H1 (cell line): ENCODE measurements at regions not wholly inside any gene's neighbourhood (a gene's known extent, or its start where the extent isn't known, plus 50 kb on each side); places are given as distances from the start of the nearest gene placed in this dataset.

Experiments
- CTCF ChIA-PET: fragments of 300-600 bp; sonication (Branson Sonifier 250); formaldehyde crosslinking; loops from one replicate; lab custom pipeline; 2021; ENCODE audit not compliant: partially characterized antibody; lab: Charles Lee
- POLR2A ChIA-PET: fragments of 300-600 bp; sonication (Branson Sonifier 250); formaldehyde crosslinking; loops from one replicate; lab custom pipeline; 2021; ENCODE audit warnings: inconsistent platforms; ENCODE audit not compliant: partially characterized antibody; lab: Charles Lee
- DNase-seq, 2 experiments: peaks; one replicate each; pipeline versions ENCODE4 v3.0.0 to v3.0.0-alpha.2; 2010 to 2022; ENCODE audit warnings: low spot score in 2 of 2, low read depth in 1 of 2, mixed read lengths in 1 of 2
- FAIRE-seq: peaks from 2 replicates; lab custom pipeline; 2011; peaks lifted over from hg19 to GRCh38; lab: Jason Lieb, UNC
- H2AFZ ChIP-seq: 2 replicates; pipeline ENCODE4 v1.8.1; 2012; ENCODE audit warnings: low read length, inconsistent platforms
- H2AK5ac ChIP-seq: 2 replicates; pipeline ENCODE4 v1.6.1; 2013; ENCODE audit warnings: low read depth, low read length
- H2BK120ac ChIP-seq: replicated peaks from 2 replicates; pipeline ENCODE3; 2013; ENCODE audit warnings: low read depth, low read length, inconsistent platforms
- H2BK12ac ChIP-seq: 2 replicates; pipeline ENCODE4 v1.6.1; 2013; ENCODE audit warnings: low read depth, low read length
- H2BK15ac ChIP-seq: 2 replicates; pipeline ENCODE4 v1.6.1; 2013; ENCODE audit warnings: low read length
- H2BK20ac ChIP-seq: 2 replicates; pipeline ENCODE4 v1.6.1; 2013; ENCODE audit warnings: low read length
- H2BK5ac ChIP-seq: 2 replicates; pipeline ENCODE4 v1.6.1; 2013; ENCODE audit warnings: low read depth, low read length
- H3K14ac ChIP-seq: 2 replicates; pipeline ENCODE4 v1.6.1; 2013; ENCODE audit warnings: inconsistent platforms; ENCODE audit not compliant: insufficient read length
- H3K18ac ChIP-seq: 2 replicates; pipeline ENCODE4 v1.6.1; 2013; ENCODE audit warnings: low read length; ENCODE audit errors: extremely low read depth
- H3K23ac ChIP-seq: 2 replicates; pipeline ENCODE4 v1.6.1; 2013; ENCODE audit warnings: inconsistent platforms; ENCODE audit not compliant: insufficient read length
- H3K23me2 ChIP-seq: 2 replicates; pipeline ENCODE4 v1.6.1; 2013; ENCODE audit warnings: low read depth, low read length
- H3K27ac ChIP-seq: 2 replicates; pipeline ENCODE4 v1.6.1; 2011; ENCODE audit warnings: low read depth, low read length, inconsistent platforms
- H3K27me3 ChIP-seq, 4 experiments: replicated peaks in 1 of 4; 1 replicate in 1 of 4; 2 replicates in 3 of 4; pipeline versions ENCODE4 v1.6.1 to v1.8.1; 2011 to 2013; ENCODE audit warnings: low read length in 3 of 4, mild to moderate bottlenecking in 3 of 4, inconsistent platforms in 2 of 4, mixed read lengths in 2 of 4, moderate library complexity in 1 of 4; ENCODE audit not compliant: control insufficient read depth in 3 of 4, insufficient read depth in 3 of 4; ENCODE audit errors: extremely low read depth in 1 of 4
- H3K36me3 ChIP-seq, 4 experiments: 2 replicates each; pipeline versions ENCODE4 v1.6.1 to v1.8.1; 2011 to 2013; ENCODE audit warnings: mild to moderate bottlenecking in 4 of 4, low read length in 3 of 4, moderate library complexity in 2 of 4, control low read depth in 1 of 4, inconsistent platforms in 1 of 4; ENCODE audit not compliant: insufficient read depth in 4 of 4, control insufficient read depth in 2 of 4
- H3K4ac ChIP-seq: replicated peaks from 2 replicates; pipeline ENCODE3; 2013; ENCODE audit warnings: low read length, low read depth, mixed read lengths, inconsistent platforms; ENCODE audit not compliant: insufficient read length
- H3K4me1 ChIP-seq, 4 experiments: replicated peaks in 1 of 4; 1 replicate in 1 of 4; 2 replicates in 3 of 4; pipeline versions ENCODE4 v1.6.1 to v1.8.1; 2011 to 2013; ENCODE audit warnings: low read length in 3 of 4, inconsistent platforms in 2 of 4, mixed read lengths in 1 of 4; ENCODE audit not compliant: insufficient read depth in 4 of 4, control insufficient read depth in 3 of 4
- H3K4me2 ChIP-seq, 2 experiments: 2 replicates each; pipeline versions ENCODE4 v1.6.1 to v1.8.1; 2011 to 2013; ENCODE audit warnings: low read depth in 2 of 2, low read length in 2 of 2, control low read depth in 1 of 2, inconsistent platforms in 1 of 2, mild to moderate bottlenecking in 1 of 2; ENCODE audit not compliant: insufficient read depth in 1 of 2
- H3K4me3 ChIP-seq, 4 experiments: fragments of 200-600, 300-600 bp in 1 of 4; sonication (generic), shearing (Covaris generic), sonication (Bioruptor Twin) in 1 of 4; 2 replicates each; pipeline versions ENCODE4 v1.5.1 to v1.8.1; 2011 to 2016; ENCODE audit warnings: low read length in 4 of 4, low read depth in 3 of 4, control low read depth in 2 of 4, inconsistent platforms in 2 of 4, mild to moderate bottlenecking in 2 of 4, mixed read lengths in 1 of 4, moderate library complexity in 1 of 4; ENCODE audit not compliant: insufficient read depth in 2 of 4; ENCODE audit errors: extremely low read depth in 1 of 4
- H3K56ac ChIP-seq: replicated peaks from 2 replicates; pipeline ENCODE3; 2013; ENCODE audit warnings: low read depth, mild to moderate bottlenecking, mixed read lengths, low read length, inconsistent platforms; ENCODE audit not compliant: insufficient read length
- H3K79me1 ChIP-seq: 2 replicates; pipeline ENCODE4 v1.6.1; 2013; ENCODE audit warnings: low read depth, low read length, control low read depth
- H3K79me2 ChIP-seq, 2 experiments: 2 replicates each; pipeline versions ENCODE4 v1.6.1 to v1.8.1; 2012 to 2013; ENCODE audit warnings: low read length in 2 of 2, mild to moderate bottlenecking in 2 of 2, inconsistent platforms in 1 of 2; ENCODE audit not compliant: insufficient read depth in 2 of 2, control insufficient read depth in 1 of 2
- H3K9ac ChIP-seq, 4 experiments: replicated peaks in 1 of 4; 1 replicate in 1 of 4; 2 replicates in 3 of 4; pipeline versions ENCODE4 v1.6.1 to v1.8.1; 2011 to 2013; ENCODE audit warnings: low read depth in 3 of 4, low read length in 3 of 4, control low read depth in 2 of 4, mild to moderate bottlenecking in 2 of 4, moderate library complexity in 2 of 4, inconsistent platforms in 1 of 4; ENCODE audit errors: extremely low read depth in 1 of 4
- H3K9me3 ChIP-seq, 2 experiments: 2 replicates each; pipeline versions ENCODE4 v1.6.1 to v1.8.1; 2012 to 2013; ENCODE audit warnings: mild to moderate bottlenecking in 2 of 2, moderate library complexity in 2 of 2, control low read depth in 1 of 2, inconsistent platforms in 1 of 2, low read depth in 1 of 2, low read length in 1 of 2, mixed read lengths in 1 of 2; ENCODE audit not compliant: insufficient read depth in 2 of 2
- H4K20me1 ChIP-seq, 2 experiments: replicated peaks in 1 of 2; 2 replicates each; pipeline versions ENCODE3 to v1.8.1; 2011 to 2013; ENCODE audit warnings: inconsistent platforms in 2 of 2, low read length in 2 of 2, mild to moderate bottlenecking in 1 of 2; ENCODE audit not compliant: insufficient read depth in 2 of 2, control insufficient read depth in 1 of 2
- H4K5ac ChIP-seq: 2 replicates; pipeline ENCODE4 v1.6.1; 2013; ENCODE audit warnings: low read length, low read depth, mixed read lengths, inconsistent platforms; ENCODE audit not compliant: insufficient read length
- H4K8ac ChIP-seq: 2 replicates; pipeline ENCODE4 v1.8.0; 2013; ENCODE audit warnings: mild to moderate bottlenecking, moderate library complexity, low read length, inconsistent platforms; ENCODE audit not compliant: insufficient read depth; ENCODE audit errors: extremely low read depth
- H4K91ac ChIP-seq: replicated peaks from 2 replicates; pipeline ENCODE3; 2013; ENCODE audit warnings: low read length, mixed read lengths, inconsistent platforms; ENCODE audit not compliant: insufficient read length
- ATF3 ChIP-seq: IDR thresholded peaks from 2 replicates; pipeline ENCODE4 v1.6.1; 2011; ENCODE audit warnings: low read depth, mild to moderate bottlenecking, low read length; ENCODE audit not compliant: insufficient read depth
- BRCA1 ChIP-seq: IDR thresholded peaks from 2 replicates; pipeline ENCODE4 v1.6.1; 2012; ENCODE audit warnings: low read depth, low read length, improper control_type of control experiment
- NRF1 ChIP-seq: IDR thresholded peaks from 2 replicates; pipeline ENCODE4 v1.6.1; 2011; ENCODE audit warnings: mild to moderate bottlenecking, low read depth, low read length, improper control_type of control experiment
- POU5F1 ChIP-seq: IDR thresholded peaks from 2 replicates; pipeline ENCODE4 v1.6.1; 2011; ENCODE audit warnings: low read depth, mild to moderate bottlenecking, low read length, moderate library complexity
- WGBS, 2 experiments: shearing (Covaris generic) in 1 of 2; methylation state at CpG; one replicate each; pipeline versions ENCODE4 v1.1.6 to v1.1.7; 2013 to 2015; ENCODE audit warnings: low lambda C conversion rate in 2 of 2, mixed read lengths in 2 of 2, inconsistent platforms in 1 of 2, low coverage in 1 of 2, missing lambda C conversion rate in 1 of 2; ENCODE audit not compliant: insufficient replicate concordance in 2 of 2, insufficient coverage in 1 of 2, insufficient read length in 1 of 2; ENCODE audit errors: extremely low coverage in 1 of 2, missing lambda C conversion rate in 1 of 2; 5-methylcytosine and 5-hydroxymethylcytosine counted together

GRCh38 chr3:31408720-31409119, 124.0 kb upstream of the STT3B start:
- Histone ChIP-seq H3K9ac (no peak overlapping the region), H3K36me3 (no peaks in the 10 kb centered on the region), H2BK12ac (no peak overlapping the region), H3K23ac (no peak overlapping the region), H3K27me3 (no peaks in the 10 kb centered on the region), H3K4ac (no peak overlapping the region), H2BK5ac (no peak overlapping the region), H3K4me2 (no peak overlapping the region), H2BK15ac (no peak overlapping the region), H3K18ac (no peak overlapping the region), H3K23me2 (no peaks in the 10 kb centered on the region), H4K5ac (no peak overlapping the region), H4K20me1 (no peaks in the 10 kb centered on the region), H3K27ac (no peak overlapping the region), H2BK20ac (no peak overlapping the region), H2BK120ac (no peak overlapping the region), H2AFZ (no peak overlapping the region), H3K79me1 (no peaks in the 10 kb centered on the region), H4K8ac (no peak overlapping the region), H3K79me2 (no peaks in the 10 kb centered on the region), H4K91ac (no peak overlapping the region), H2AK5ac (no peak overlapping the region), H3K4me3 (no peak overlapping the region), H3K4me1 (0 out of 7 replicates have a peak, but pooled peaks cover 0 to 2% (median 0%) of the 10 kb centered on the region in 4 experiments), H3K56ac (no peak overlapping the region), H3K9me3 (no peaks in the 10 kb centered on the region), H3K14ac (no peak overlapping the region)
- no peak for FAIRE-seq
- TF ChIP-seq POU5F1: no peak
- no peak for TF ChIP-seq NRF1
- TF ChIP-seq ATF3: no peak
- no peak for TF ChIP-seq BRCA1
- CTCF ChIA-PET: interaction anchor here (0.5 kb wide), 1 partner anchor 18 kb away, joined by 3 read pairs; no protein-coding TSS in a partner anchor
- POLR2A ChIA-PET: no interaction called here
- WGBS, 2 experiments: 82% methylated on average over 3 of the region's 3 CpGs; no CpG with 5 or more reads in 1 of the 2 experiments
- no peak for DNase-seq
